Cerebellar nuclear complex (tissue), 1 donor: ENCODE measurements at regions not wholly inside any gene's neighbourhood (a gene's known extent, or its start where the extent isn't known, plus 50 kb on each side); places are given as distances from the start of the nearest gene placed in this dataset.
"Not testable (repeated sequence)": the region's sequence is repeated elsewhere in the genome, so short reads cannot be mapped to it uniquely, and the experiment has no call there.

ENCODE experiments used
- DNase-seq, 2 experiments: peaks; one replicate each; lab custom pipeline; 2025; lab: John Stamatoyannopoulos, UW

- DNase-seq = no peak
Observed at GRCh38 chr4:138113819-138114400, 128.2 kb downstream of the SLC7A11 start.

GRCh38 chr4:138112890-138113289, 129.3 kb downstream of the SLC7A11 start:
- DNase-seq = not testable (repeated sequence)

- DNase-seq = no peak
Observed at GRCh38 chr4:138112389-138112788, 129.8 kb downstream of the SLC7A11 start.

GRCh38 chr4:138111462-138112000, 130.6 kb downstream of the SLC7A11 start:
- no peak for DNase-seq

- no peak for DNase-seq
Observed at GRCh38 chr4:138110815-138111214, 131.3 kb downstream of the SLC7A11 start.

- DNase-seq = no peak
Observed at GRCh38 chr4:138107023-138107422, 135.1 kb downstream of the SLC7A11 start.

- DNase-seq = no peak
Observed at GRCh38 chr4:138105331-138105730, 136.8 kb downstream of the SLC7A11 start.

GRCh38 chr4:138104284-138104680, 137.9 kb downstream of the SLC7A11 start:
- DNase-seq = no peak

GRCh38 chr4:138103597-138104283, 138.4 kb downstream of the SLC7A11 start:
- no peak for DNase-seq

GRCh38 chr4:138099385-138099784, 142.8 kb downstream of the SLC7A11 start:
- DNase-seq = no peak

GRCh38 chr4:138097912-138098600, 144.1 kb downstream of the SLC7A11 start:
- no peak for DNase-seq

GRCh38 chr4:138096384-138097062, 145.6 kb downstream of the SLC7A11 start:
- DNase-seq = no peak

GRCh38 chr4:138095378-138095777, 146.8 kb downstream of the SLC7A11 start:
- DNase-seq = no peak

- no peak for DNase-seq
Observed at GRCh38 chr4:138092060-138092459, 150.1 kb downstream of the SLC7A11 start.

GRCh38 chr4:138090918-138091676, 151.1 kb downstream of the SLC7A11 start:
- no peak for DNase-seq

- peak in 1 of 2 experiments; percentile 4 for DNase-seq
Observed at GRCh38 chr4:138090150-138090917, 151.8 kb downstream of the SLC7A11 start.

- no peak for DNase-seq
Observed at GRCh38 chr4:138088449-138089208, 153.5 kb downstream of the SLC7A11 start.

GRCh38 chr4:138087066-138087719, 155.0 kb downstream of the SLC7A11 start:
- DNase-seq = no peak

GRCh38 chr4:138086611-138087041, 155.5 kb downstream of the SLC7A11 start:
- no peak for DNase-seq
